HEK293T (cell line): ENCODE measurements at regions not wholly inside any gene's neighbourhood (a gene's known extent, or its start where the extent isn't known, plus 50 kb on each side); places are given as distances from the start of the nearest gene placed in this dataset.
"Not testable (repeated sequence)": the region's sequence is repeated elsewhere in the genome, so short reads cannot be mapped to it uniquely, and the experiment has no call there.

Experiments used
- CTCF ChIA-PET: fragments of 350-600 bp; formaldehyde crosslinking; extraction: SDS; loops from one replicate; lab custom pipeline; 2021; ENCODE audit warnings: antibody characterized with exemption, inconsistent platforms; lab: Yijun Ruan, JAX
- POLR2A ChIA-PET: fragments of 350-600 bp; formaldehyde crosslinking; extraction: SDS; loops from one replicate; lab custom pipeline; 2020; ENCODE audit warnings: antibody characterized with exemption, inconsistent platforms; lab: Yijun Ruan, JAX
- DNase-seq: peaks from one replicate; pipeline ENCODE4 v3.0.0; 2012; ENCODE audit warnings: mixed read lengths; ENCODE audit errors: extremely low spot score
- ARNT ChIP-seq: fragments of 450-650 bp; IDR thresholded peaks from 2 replicates; pipeline ENCODE4 v1.6.1; 2017; ENCODE audit warnings: mild to moderate bottlenecking
- BHLHE40 ChIP-seq: fragments of 450-650 bp; IDR thresholded peaks from 2 replicates; pipeline ENCODE4 v1.6.1; 2016; ENCODE audit warnings: mild to moderate bottlenecking, moderate library complexity, borderline replicate concordance
- CTBP1 ChIP-seq: fragments of 450-650 bp; IDR thresholded peaks from 2 replicates; pipeline ENCODE4 v1.6.1; 2016; ENCODE audit warnings: borderline replicate concordance
- ELF4 ChIP-seq: fragments of 450-650 bp; IDR thresholded peaks from 2 replicates; pipeline ENCODE4 v1.6.1; 2017; ENCODE audit warnings: antibody characterized with exemption
- FOXA1 ChIP-seq: fragments of 450-650 bp; IDR thresholded peaks from 2 replicates; pipeline ENCODE4 v1.6.1; 2016; ENCODE audit warnings: mild to moderate bottlenecking
- FOXK2 ChIP-seq: fragments of 450-650 bp; IDR thresholded peaks from 2 replicates; pipeline ENCODE4 v1.6.1; 2016; ENCODE audit warnings: mild to moderate bottlenecking
- FOXM1 ChIP-seq: fragments of 450-650 bp; IDR thresholded peaks from 2 replicates; pipeline ENCODE4 v1.6.1; 2017; ENCODE audit warnings: mild to moderate bottlenecking, borderline replicate concordance
- HDGF ChIP-seq: fragments of 450-650 bp; IDR thresholded peaks from 2 replicates; pipeline ENCODE4 v1.6.1; 2017; ENCODE audit warnings: antibody characterized with exemption, borderline replicate concordance
- L3MBTL2 ChIP-seq: fragments of 450-650 bp; conservative IDR thresholded peaks from 2 replicates; pipeline ENCODE4 v1.6.1; 2016; ENCODE audit warnings: mild to moderate bottlenecking
- LEF1 ChIP-seq: fragments of 450-650 bp; IDR thresholded peaks from 2 replicates; pipeline ENCODE4 v1.6.1; 2017; ENCODE audit warnings: mild to moderate bottlenecking, borderline replicate concordance
- NFRKB ChIP-seq: fragments of 450-650 bp; IDR thresholded peaks from 2 replicates; pipeline ENCODE4 v1.6.1; 2016; ENCODE audit warnings: mild to moderate bottlenecking, moderate library complexity
- SP1 ChIP-seq: fragments of 450-650 bp; IDR thresholded peaks from 2 replicates; pipeline ENCODE4 v1.6.1; 2017
- SUZ12 ChIP-seq: fragments of 450-650 bp; IDR thresholded peaks from 2 replicates; pipeline ENCODE4 v1.6.1; 2016; ENCODE audit warnings: mild to moderate bottlenecking
- TARDBP ChIP-seq: fragments of 450-650 bp; IDR thresholded peaks from 2 replicates; pipeline ENCODE4 v1.6.1; 2016
- ZNF384 ChIP-seq: fragments of 450-650 bp; IDR thresholded peaks from 2 replicates; pipeline ENCODE4 v1.6.1; 2016
- TF ChIP-seq, protein P1 (sequence below): fragments of 450-650 bp; IDR thresholded peaks from 2 replicates; pipeline ENCODE4 v1.6.1; 2016

DNA sequence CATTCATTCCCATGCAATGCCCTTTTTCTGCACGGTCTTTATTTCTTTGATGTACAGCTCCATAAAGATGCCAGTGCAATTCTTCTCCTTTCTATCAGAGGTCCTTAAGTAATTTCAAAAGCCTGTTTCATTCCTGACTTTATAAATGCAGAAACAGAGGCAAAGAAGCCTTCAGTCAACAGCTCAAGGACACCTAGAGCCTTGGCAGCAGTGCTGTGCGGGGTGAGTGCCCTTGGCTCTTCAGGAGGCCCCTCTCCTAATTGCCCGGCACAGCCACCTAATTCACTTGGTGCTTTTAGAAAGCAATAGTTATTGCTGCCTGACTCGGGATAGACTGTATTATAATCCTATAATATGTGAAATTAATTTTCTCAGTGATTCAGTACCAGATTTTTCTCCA is 169.6 kb upstream of the KLF6 start:
- DNase-seq = no peak
- TF ChIP-seq L3MBTL2 (no peak), FOXA1 (no peak), SUZ12 (no peak), BHLHE40 (no peak), ARNT (no peak), CTBP1 (no peak), FOXK2 (no peak), ELF4 (no peak), ZNF384 (no peak), FOXM1 (no peak), NFRKB (no peak), LEF1 (no peak), TARDBP (no peak), SP1 (no peak), HDGF (no peak)
- TF ChIP-seq, protein P1, sequence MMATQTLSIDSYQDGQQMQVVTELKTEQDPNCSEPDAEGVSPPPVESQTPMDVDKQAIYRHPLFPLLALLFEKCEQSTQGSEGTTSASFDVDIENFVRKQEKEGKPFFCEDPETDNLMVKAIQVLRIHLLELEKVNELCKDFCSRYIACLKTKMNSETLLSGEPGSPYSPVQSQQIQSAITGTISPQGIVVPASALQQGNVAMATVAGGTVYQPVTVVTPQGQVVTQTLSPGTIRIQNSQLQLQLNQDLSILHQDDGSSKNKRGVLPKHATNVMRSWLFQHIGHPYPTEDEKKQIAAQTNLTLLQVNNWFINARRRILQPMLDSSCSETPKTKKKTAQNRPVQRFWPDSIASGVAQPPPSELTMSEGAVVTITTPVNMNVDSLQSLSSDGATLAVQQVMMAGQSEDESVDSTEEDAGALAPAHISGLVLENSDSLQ = no peak
- ChIA-PET CTCF (interaction anchor here (0.6 kb wide), 1 partner anchor 20 kb away, joined by 3 read pairs; no protein-coding TSS in a partner anchor), POLR2A (no interaction called here)

DNA sequence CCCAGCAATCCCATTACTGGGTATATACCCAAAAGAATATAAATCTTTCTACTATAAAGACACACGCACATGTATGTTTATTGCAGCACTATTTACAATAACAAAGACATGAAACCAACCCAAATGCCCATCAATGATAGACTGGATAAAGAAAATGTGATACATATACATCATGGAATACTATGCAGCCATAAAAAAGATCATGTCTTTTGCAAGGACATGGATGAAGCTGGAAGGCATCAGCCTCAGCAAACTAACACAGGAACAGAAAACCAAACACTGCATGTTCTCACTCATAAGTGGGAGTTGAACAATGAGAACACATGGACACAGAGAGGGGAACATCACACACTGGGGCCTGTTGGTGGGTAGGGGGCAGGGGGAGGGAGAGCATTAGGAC is 169.0 kb upstream of the KLF6 start:
- POLR2A ChIA-PET, CTCF ChIA-PET: not testable (repeated sequence)

DNA sequence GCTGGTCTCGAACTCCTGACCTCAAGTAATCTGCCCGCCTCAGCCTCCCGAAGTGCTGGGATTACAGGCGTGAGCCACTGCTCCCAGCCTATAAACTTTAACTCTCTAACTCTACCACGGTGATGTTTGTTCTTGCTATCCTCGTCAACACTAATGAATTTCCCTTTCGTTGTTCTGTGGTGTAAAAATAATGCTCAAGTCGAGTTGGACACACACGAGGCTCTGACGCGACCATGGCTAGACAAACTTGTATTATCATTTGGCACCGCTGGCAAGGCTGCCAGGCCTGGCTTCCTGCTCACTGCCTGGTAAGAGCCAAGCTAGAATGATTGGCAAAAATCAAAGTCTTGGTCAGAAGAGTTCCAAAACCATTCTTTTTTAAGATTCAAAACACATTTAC is 167.0 kb upstream of the KLF6 start:
- TF ChIP-seq CTBP1 = no peak
- no peak for TF ChIP-seq LEF1
- TF ChIP-seq, protein P1 = no peak
- no peak for TF ChIP-seq ELF4
- no peak for TF ChIP-seq BHLHE40
- no peak for TF ChIP-seq ARNT
- no peak for TF ChIP-seq TARDBP
- TF ChIP-seq NFRKB = no peak
- no peak for TF ChIP-seq FOXK2
- TF ChIP-seq FOXA1 = no peak
- TF ChIP-seq FOXM1 = no peak
- TF ChIP-seq L3MBTL2 = no peak
- TF ChIP-seq HDGF = no peak
- no peak for TF ChIP-seq SP1
- TF ChIP-seq SUZ12 = no peak
- no peak for TF ChIP-seq ZNF384
- ChIA-PET CTCF (no interaction called here), POLR2A (no interaction called here)
- DNase-seq = no peak

More for the DNA sequence above, 169.0 kb upstream of the KLF6 start:
- DNase-seq = not testable (repeated sequence)

- POLR2A ChIA-PET = no interaction called here
- CTCF ChIA-PET = no interaction called here
- no peak for TF ChIP-seq ARNT
- no peak for TF ChIP-seq FOXM1
- no peak for TF ChIP-seq TARDBP
- TF ChIP-seq SUZ12 = no peak
- TF ChIP-seq HDGF = no peak
- TF ChIP-seq SP1 = no peak
- no peak for TF ChIP-seq FOXA1
- TF ChIP-seq L3MBTL2 = no peak
- no peak for TF ChIP-seq ELF4
- TF ChIP-seq FOXK2 = no peak
- no peak for TF ChIP-seq NFRKB
- TF ChIP-seq ZNF384 = no peak
- DNase-seq = no peak
These were observed 165.8 kb upstream of the KLF6 start for GRCh38 chr10:3950676-3951275.

- POLR2A ChIA-PET = interaction anchor here (0.6 kb wide), 1 partner anchor 9 kb away, joined by 3 read pairs; no protein-coding TSS in a partner anchor
- CTCF ChIA-PET = no interaction called here
- DNase-seq = no peak
- TF ChIP-seq FOXA1 = no peak
- TF ChIP-seq NFRKB = no peak
- TF ChIP-seq BHLHE40 = no peak
- no peak for TF ChIP-seq CTBP1
- no peak for TF ChIP-seq LEF1
- TF ChIP-seq SP1 = no peak
- no peak for TF ChIP-seq HDGF
- TF ChIP-seq ZNF384 = no peak
These were observed 164.7 kb upstream of the KLF6 start for GRCh38 chr10:3949711-3950110.

DNA sequence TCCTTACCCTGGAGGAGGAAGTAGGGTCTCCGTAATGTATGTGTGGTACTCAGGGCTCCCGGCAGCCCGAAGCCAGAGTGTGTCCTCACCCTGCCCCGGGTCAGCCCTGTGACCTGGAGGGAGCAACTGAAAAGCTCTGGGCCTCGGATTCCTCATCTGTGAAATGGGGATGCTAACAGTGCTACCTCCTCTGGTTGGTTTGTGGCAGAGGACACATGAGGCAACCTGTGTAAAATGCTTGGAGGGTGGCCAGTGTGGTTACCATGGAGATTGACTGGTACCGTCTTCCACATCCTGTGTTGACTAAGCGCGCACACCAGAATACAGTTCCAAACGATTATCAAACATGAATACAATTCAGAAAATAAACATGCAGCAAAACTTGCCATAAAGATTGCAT is 163.8 kb upstream of the KLF6 start:
- POLR2A ChIA-PET = no interaction called here
- DNase-seq = no peak
- no peak for TF ChIP-seq FOXA1
- TF ChIP-seq HDGF = no peak
- no peak for TF ChIP-seq FOXK2
- CTCF ChIA-PET = no interaction called here

GRCh38 chr10:3946234-3947229 is 161.5 kb upstream of the KLF6 start:
- POLR2A ChIA-PET = no interaction called here
- DNase-seq = no peak
- TF ChIP-seq FOXK2 = no peak
- CTCF ChIA-PET = no interaction called here
